Gastroesophageal sphincter (tissue), 3 donors: ENCODE measurements at regions not wholly inside any gene's neighbourhood (a gene's known extent, or its start where the extent isn't known, plus 50 kb on each side); places are given as distances from the start of the nearest gene placed in this dataset.

Experiments
- EP300 ChIP-seq: sonication (generic); formaldehyde crosslinking; IDR thresholded peaks from one replicate; pipeline ENCODE4 v1.6.1; 2017; ENCODE audit warnings: antibody characterized with exemption, mild to moderate bottlenecking
- POLR2A ChIP-seq, 2 donors: fragments of 450-650 bp; IDR thresholded peaks; one replicate each; pipeline ENCODE4 v1.6.1; 2017; ENCODE audit warnings: antibody characterized with exemption in 2 of 2, mild to moderate bottlenecking in 2 of 2, moderate library complexity in 1 of 2
- POLR2AphosphoS5 ChIP-seq: sonication (generic); formaldehyde crosslinking; IDR thresholded peaks from one replicate; pipeline ENCODE4 v1.6.1; 2017; ENCODE audit warnings: antibody characterized with exemption
- TF ChIP-seq, protein P1 (sequence below), 4 experiments: fragments of 200-600 bp in 2 of 4; fragments of 450-650 bp in 2 of 4; sonication (generic) in 1 of 4; IDR thresholded peaks; one replicate each; pipeline ENCODE4 v1.5.1; 2017 to 2019; ENCODE audit warnings: antibody characterized with exemption in 4 of 4, mild to moderate bottlenecking in 2 of 4, moderate library complexity in 2 of 4

- TF ChIP-seq EP300 (no peak), POLR2AphosphoS5 (no peak), POLR2A (IDR thresholded peaks at IDR 0.05) (no peak)
- TF ChIP-seq, protein P1, sequence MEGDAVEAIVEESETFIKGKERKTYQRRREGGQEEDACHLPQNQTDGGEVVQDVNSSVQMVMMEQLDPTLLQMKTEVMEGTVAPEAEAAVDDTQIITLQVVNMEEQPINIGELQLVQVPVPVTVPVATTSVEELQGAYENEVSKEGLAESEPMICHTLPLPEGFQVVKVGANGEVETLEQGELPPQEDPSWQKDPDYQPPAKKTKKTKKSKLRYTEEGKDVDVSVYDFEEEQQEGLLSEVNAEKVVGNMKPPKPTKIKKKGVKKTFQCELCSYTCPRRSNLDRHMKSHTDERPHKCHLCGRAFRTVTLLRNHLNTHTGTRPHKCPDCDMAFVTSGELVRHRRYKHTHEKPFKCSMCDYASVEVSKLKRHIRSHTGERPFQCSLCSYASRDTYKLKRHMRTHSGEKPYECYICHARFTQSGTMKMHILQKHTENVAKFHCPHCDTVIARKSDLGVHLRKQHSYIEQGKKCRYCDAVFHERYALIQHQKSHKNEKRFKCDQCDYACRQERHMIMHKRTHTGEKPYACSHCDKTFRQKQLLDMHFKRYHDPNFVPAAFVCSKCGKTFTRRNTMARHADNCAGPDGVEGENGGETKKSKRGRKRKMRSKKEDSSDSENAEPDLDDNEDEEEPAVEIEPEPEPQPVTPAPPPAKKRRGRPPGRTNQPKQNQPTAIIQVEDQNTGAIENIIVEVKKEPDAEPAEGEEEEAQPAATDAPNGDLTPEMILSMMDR (IDR thresholded peaks at IDR 0.05), result no peak
Measured at GRCh38 chrX:39247536-39247935, 446.3 kb downstream of the MID1IP1 start.
